GM10266 (cell line): ENCODE measurements at regions not wholly inside any gene's neighbourhood (a gene's known extent, or its start where the extent isn't known, plus 50 kb on each side); places are given as distances from the start of the nearest gene placed in this dataset.

Source experiments
- DNase-seq: peaks from one replicate; pipeline ENCODE4 v3.0.0; 2012; ENCODE audit errors: extremely low spot score
- TF ChIP-seq, protein P1 (sequence below): IDR thresholded peaks from 2 replicates; pipeline ENCODE4 v1.5.1; 2012; ENCODE audit warnings: mild to moderate bottlenecking, low read depth; ENCODE audit not compliant: control insufficient read depth, insufficient read depth; ENCODE audit errors: missing control alignments

DNA sequence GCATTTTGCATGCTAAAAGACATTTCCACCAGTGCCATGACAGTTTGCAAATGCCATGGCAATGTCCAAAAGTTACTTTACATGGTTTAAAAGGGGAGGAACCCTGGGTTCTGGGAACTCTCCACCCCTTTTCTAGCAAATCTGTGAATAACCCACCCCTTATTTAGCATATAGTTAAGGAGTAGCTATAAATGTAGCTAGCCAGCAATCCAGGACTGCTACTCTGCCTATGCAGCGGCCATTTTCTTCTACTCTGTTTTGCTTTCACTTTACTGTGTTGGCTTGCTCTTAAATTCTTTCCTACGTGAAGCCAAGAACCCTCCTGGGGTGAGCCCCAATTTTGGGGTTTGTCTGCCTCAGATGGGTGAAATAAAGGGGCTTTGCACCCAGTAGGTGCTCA lies 141.0 kb downstream of the PTPN11 start:
- TF ChIP-seq, protein P1, sequence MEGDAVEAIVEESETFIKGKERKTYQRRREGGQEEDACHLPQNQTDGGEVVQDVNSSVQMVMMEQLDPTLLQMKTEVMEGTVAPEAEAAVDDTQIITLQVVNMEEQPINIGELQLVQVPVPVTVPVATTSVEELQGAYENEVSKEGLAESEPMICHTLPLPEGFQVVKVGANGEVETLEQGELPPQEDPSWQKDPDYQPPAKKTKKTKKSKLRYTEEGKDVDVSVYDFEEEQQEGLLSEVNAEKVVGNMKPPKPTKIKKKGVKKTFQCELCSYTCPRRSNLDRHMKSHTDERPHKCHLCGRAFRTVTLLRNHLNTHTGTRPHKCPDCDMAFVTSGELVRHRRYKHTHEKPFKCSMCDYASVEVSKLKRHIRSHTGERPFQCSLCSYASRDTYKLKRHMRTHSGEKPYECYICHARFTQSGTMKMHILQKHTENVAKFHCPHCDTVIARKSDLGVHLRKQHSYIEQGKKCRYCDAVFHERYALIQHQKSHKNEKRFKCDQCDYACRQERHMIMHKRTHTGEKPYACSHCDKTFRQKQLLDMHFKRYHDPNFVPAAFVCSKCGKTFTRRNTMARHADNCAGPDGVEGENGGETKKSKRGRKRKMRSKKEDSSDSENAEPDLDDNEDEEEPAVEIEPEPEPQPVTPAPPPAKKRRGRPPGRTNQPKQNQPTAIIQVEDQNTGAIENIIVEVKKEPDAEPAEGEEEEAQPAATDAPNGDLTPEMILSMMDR: no peak
- DNase-seq: no peak

DNA sequence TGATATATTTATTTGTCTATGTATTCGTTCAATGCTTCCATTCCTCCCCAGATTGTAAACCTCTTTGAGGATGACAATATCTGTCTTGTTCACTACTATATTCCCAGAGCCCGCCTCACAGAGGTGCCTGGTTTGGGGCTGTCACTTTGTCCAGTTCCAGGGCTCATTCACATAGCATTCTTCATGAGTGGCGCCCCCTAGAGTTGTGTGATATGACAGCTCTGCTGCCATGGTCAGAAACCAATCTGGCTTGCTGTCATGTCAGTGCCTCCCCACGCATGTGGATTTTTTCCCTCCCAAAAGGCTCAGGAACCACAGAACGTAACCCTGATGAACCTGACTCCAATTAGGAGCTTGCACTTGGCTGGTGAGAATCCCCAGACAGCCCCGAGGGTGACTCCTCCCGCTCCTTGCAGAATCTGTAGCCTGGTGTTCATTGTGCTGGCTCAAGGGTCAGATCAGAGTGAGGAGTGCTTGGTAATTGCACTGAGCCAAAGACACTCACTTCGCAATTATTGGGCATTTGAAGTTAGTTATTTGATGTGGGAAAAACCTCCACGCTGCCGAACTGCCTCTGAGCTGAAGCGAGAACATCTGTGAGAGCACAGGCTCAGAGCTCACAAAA lies 145.5 kb downstream of the PTPN11 start:
- DNase-seq: no peak
- TF ChIP-seq, protein P1: no peak

DNA sequence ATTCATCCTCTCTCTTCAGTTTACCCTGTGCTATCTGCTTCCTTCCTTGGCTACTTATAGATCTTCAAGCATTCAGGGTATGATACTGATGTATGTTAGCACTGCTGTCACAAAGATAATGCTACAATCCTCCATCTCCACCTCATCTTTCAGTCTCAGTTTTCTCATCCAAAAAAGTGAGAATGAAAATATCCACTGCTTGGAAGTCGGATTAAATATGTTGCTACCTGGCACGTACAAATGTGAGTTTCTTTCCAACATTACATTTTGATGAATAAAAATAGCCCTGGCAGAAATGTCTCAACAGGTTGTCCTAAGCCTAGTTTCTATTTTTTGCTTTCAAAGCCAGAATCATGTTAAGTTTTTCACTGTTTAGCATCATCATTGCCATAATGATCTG lies 149.9 kb downstream of the PTPN11 start:
- TF ChIP-seq, protein P1: no peak

DNA sequence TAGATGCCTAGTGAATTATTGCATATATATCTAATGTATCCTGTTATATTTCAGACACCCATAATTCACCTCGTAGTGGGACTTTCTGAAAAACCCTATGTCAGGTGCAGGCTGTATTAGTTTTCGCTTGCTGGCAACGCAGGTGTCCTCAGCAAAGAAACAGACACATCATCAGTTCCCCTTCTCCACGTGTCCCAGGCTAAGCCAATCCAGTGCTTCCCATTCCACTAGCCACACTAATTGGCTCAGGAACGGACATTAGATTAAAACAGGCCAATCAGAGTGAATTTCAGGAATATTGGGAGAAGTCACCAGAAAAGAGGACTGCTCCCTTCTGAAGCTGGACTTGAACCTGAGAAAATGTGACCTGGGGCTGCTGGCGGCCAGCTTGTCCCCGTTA lies 151.3 kb downstream of the PTPN11 start:
- DNase-seq: no peak
- TF ChIP-seq, protein P1: no peak

More for the DNA sequence above, 149.9 kb downstream of the PTPN11 start:
- no peak for DNase-seq

DNA sequence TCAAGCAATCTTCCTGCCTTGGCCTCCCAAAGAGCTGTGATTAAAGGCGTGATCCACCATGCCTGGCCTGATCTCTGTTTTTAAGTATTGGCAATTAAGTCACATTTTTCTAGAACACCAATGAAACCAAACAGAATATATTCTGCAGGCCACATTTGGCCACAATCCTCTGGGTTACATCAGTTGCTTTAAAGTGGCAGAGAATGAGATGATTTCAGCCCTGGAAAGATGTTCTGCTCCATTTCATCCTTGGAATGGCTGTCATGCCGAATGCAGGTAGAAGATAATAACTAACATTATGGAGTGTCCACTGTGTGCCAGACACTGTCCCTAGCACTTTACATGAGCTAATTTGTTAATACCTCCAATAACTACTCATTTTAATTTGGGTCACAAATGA lies 154.4 kb downstream of the PTPN11 start:
- DNase-seq: no peak
- TF ChIP-seq, protein P1: no peak

DNA sequence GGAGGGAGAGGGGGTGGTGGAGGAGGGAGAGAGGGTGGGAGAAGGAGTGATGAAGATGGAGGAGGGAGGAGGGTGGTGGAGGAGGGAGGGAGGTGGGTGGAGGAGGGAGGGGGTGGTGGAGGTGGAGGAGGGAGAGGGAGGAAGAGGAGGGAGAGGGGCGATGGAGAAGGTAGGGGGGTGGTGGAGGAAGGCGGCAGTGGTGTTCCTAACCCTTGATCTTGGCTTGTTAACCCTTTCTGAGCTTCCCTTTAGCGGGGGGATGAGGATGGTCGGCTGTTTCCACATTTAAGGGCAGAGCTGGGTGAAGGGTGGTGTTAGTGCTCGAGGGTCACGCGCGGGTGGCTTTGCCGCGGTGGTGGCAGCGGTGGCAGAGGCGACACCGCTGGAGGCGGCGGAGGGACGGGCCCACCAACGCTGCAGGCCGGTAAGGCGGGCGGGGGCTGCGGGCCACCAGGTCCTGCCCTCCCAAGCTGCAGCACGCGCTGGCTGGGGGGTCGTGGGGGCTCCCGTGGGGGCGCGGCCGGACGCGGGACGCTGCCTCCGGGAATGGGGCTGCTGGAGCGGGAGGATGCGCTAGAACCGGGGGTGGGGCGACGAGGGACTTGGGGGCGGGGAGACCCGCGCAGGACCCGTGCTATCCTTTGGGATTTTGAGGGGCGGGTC lies 156.3 kb downstream of the PTPN11 start:
- TF ChIP-seq, protein P1: no peak
- DNase-seq: no peak

DNA sequence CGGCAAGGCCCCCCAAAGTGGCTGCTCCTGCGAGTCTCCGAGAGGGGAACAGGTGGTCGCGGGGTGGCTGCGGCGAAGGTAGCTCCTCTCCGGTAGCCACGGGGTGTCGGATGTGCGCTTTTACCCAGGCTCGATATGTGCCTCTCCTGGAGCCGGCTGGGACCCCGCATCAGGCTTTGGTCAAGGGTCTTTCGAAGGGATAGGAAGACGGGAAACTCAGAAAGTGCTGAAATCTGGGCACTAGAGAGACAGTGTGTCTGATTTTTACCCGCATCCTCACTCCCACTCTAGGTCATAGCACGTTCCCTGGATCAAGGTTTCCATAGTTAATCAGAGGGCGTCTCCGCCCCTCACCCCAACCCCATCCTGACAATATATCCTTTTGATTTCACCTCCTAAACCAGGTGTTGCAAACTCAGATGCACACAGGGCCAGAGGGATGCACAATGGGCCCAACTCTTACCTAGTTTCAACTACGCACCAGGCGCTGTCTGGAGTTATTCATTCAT lies 156.9 kb downstream of the PTPN11 start:
- no peak for DNase-seq
- TF ChIP-seq, protein P1: no peak
